GM12872 (cell line): ENCODE measurements at regions not wholly inside any gene's neighbourhood (a gene's known extent, or its start where the extent isn't known, plus 50 kb on each side); places are given as distances from the start of the nearest gene placed in this dataset.

Experiments used
- TF ChIP-seq, protein P1 (sequence below): IDR thresholded peaks from 3 replicates; pipeline ENCODE4 v1.5.1; 2011; ENCODE audit warnings: low read depth, mild to moderate bottlenecking, low read length, moderate library complexity; ENCODE audit not compliant: insufficient read depth

DNA sequence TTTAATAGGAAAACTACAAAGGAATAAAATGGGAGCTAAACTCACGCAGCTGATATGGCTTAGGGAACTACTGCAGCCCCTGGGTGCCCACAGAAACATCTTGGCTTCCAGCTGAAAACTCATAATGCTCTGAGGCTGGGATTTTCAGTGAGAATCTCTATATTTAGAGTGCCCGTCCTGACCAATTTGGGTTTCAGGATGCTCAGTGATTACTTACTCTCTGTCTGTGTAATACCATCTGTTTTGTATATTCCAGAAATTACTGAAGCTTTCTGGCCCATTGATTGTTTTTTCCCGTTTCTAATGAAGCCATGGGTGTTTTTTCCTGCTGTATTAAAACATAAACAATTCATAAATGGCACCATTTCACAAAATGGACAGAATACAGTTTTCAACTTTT is 50.6 kb upstream of the ZNF385D start:
- TF ChIP-seq, protein P1, sequence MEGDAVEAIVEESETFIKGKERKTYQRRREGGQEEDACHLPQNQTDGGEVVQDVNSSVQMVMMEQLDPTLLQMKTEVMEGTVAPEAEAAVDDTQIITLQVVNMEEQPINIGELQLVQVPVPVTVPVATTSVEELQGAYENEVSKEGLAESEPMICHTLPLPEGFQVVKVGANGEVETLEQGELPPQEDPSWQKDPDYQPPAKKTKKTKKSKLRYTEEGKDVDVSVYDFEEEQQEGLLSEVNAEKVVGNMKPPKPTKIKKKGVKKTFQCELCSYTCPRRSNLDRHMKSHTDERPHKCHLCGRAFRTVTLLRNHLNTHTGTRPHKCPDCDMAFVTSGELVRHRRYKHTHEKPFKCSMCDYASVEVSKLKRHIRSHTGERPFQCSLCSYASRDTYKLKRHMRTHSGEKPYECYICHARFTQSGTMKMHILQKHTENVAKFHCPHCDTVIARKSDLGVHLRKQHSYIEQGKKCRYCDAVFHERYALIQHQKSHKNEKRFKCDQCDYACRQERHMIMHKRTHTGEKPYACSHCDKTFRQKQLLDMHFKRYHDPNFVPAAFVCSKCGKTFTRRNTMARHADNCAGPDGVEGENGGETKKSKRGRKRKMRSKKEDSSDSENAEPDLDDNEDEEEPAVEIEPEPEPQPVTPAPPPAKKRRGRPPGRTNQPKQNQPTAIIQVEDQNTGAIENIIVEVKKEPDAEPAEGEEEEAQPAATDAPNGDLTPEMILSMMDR: no peak

DNA sequence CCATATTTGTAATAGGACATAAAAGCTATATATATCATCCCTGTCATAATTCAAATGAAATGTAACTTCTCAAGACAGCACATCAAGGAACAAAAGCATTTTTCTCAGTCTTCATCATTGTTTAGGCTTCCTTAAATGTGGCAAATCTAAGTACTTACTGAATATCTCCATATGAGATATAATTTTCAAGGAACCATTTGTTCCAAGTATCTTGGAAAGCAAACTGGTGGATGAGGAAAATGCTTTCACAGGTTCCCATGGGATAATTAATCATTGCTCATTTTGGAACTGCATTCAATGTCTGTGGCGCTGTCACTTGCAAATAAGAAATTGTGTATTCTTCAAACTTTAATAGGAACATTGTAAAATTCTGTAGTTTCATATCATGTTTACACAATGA is 52.6 kb upstream of the ZNF385D start:
- TF ChIP-seq, protein P1: no peak

DNA sequence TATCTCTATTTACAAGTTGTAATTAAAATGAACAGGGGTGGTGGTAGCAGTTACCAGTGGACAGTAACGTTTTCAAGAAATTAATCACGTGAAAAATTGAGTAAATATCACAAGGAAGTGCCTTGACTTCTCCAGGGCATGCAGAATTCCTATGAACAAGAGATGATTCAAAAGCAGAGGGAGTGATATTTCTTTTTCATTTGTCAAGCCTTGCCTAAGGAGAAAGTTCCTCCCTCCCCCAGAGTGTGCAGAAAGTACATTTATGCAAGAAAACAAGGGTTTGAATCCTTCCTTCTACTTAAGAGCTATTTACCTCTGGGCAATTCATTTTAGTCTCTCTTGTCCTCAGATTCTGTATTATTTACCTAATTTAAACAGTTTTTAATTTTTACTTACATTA is 53.3 kb upstream of the ZNF385D start:
- TF ChIP-seq, protein P1: no peak

DNA sequence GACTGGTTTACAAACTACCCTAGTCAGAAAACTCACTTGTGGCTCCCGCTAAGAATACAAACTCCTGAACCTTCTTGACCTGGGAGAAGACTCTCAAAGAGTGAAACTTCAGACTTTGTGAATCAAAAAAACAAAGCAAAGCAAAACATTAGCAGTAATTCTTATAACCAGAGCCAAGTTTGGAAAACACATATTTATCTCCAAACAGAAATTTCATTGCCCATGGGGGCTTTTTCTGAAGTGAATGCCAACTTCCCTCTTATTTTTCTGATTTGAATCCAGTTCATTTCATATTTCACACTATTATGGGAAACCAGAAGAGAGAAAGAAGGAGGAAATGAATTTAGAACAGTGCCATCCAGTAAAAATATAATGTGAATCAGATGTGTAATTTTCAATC is 55.7 kb upstream of the ZNF385D start:
- TF ChIP-seq, protein P1: no peak

DNA sequence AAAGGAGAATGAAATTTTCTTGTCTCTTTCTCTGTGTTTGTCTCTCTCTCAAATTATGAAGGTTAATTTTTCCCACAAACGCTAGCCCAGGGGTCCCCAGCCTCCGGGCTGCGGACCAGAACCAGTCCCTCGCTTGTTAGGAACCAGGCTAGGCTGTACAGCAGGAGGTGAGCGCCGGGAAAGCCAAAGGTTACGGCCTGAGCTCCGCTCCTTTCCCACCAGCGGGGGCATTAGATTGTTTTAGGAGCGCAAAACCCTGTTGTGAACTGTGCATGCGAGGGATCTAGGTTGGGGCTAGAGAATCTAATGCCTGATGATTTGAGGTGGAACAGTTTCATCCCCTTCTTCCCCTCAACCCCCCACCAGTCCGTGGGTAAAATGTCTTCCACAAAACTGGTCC is 74.7 kb upstream of the ZNF385D start:
- TF ChIP-seq, protein P1: no peak

DNA sequence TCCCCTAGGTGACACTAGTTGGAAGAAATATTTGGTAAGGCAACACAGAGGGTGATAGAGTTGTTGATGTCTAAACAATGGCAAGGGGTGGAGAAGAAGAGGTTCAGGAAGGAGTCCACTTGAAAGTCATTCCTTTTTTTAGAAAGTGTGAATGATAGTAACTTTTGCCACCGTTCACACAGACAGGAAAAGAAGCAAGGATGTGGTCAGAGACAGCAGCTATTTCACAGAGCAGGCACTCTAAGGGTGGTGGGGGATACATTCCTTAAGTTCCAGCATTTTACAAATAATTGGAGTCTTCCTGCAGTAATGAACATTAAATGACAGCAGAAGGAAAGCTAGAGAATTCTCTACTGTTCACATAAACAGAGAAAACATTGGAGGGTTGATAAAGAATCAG is 75.4 kb upstream of the ZNF385D start:
- TF ChIP-seq, protein P1: no peak

DNA sequence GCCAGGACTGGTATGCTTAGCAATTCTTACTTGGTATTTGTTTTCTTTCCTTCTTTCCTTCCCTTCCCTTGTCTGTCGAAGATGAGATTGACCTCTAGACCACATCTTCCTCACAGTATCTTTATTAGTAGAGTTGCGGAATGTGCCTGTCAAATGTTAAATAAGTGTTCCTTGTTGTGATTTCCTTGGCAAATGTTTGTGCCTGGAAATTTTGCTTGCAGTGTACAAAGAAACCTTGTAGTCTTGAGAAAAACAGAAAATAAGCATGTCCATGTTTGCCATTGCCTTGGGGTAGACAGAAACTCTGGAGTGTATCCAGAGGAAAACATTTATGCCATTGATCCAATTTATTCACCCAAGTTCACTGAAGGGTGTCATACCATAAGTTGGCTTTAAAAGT is 79.5 kb upstream of the ZNF385D start:
- TF ChIP-seq, protein P1: no peak

DNA sequence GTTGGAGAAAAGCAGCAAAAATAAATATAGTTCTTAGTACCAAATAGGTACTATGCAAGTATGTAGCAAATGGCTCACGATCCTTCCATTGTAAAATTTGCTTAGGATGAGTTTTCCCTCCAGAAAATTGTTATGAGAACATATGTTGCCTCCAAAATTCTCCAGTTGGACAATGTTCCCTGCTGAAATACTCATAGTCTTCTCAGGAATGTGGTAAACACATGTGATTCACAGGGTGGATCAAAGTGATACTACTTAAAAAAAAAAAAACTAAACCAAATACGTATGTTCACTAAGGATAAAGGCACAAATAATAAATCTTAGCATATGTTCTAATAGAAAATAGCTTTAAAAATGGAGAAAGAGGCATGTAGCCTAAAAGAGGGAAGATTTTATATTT is 84.3 kb upstream of the ZNF385D start:
- TF ChIP-seq, protein P1: no peak
